HG02588 (cell line): ENCODE measurements at regions not wholly inside any gene's neighbourhood (a gene's known extent, or its start where the extent isn't known, plus 50 kb on each side); places are given as distances from the start of the nearest gene placed in this dataset.

Experiments
- ATAC-seq: cut with Tn5 transposase; IDR thresholded peaks from one replicate; pipeline ENCODE4 v1.9.1; 2021; ENCODE audit warnings: mild to moderate bottlenecking, moderate library complexity; ENCODE audit not compliant: unreplicated experiment

- ATAC-seq, result no peak
Measured at GRCh38 chr2:186068139-186068801, 329.7 kb downstream of the FSIP2 start.

DNA sequence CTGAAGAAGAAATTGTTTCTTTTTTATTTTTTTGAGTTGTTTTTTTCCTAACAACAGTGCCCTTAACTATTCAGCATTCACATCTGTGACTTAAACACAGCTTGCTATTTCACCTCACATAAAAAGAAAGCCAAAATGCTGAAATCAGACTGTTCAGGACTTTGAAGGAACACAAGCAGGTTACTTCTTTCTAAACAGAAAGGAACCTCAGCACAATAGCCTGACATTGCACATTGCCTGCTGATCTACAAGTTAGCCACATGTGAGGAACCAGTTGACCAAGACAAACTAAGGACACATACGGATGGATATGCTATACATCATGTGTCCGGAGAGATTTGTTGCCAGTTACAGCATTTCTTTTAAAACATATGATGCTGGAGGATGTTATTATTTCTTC is 331.1 kb downstream of the FSIP2 start:
- ATAC-seq, result no peak

DNA sequence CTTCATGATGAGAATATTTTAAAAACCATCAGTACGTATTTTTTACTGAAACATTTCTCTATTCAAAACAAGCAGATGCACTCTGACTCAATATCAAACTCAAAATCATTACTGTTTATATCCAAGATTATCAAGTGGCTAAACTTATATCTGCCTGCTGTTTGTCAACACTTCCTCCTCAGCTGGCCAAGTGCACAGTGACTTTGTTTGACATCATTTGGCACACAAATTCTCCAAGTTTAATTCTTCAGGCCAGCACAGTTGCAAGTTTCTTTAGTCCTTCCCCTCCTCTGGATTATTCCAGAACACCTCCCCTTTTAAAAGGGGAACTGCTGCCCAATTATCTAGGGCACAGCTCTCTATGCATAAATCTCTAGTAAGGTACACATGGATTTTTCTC is 346.6 kb downstream of the FSIP2 start:
- no peak for ATAC-seq

- ATAC-seq, result no peak
Measured at GRCh38 chr2:186093174-186093573, 354.6 kb downstream of the FSIP2 start.

- ATAC-seq, result no peak
Measured at GRCh38 chr2:186098821-186099220, 360.2 kb downstream of the FSIP2 start.

- ATAC-seq, result no peak
Measured at GRCh38 chr2:186099826-186100225, 361.2 kb downstream of the FSIP2 start.

DNA sequence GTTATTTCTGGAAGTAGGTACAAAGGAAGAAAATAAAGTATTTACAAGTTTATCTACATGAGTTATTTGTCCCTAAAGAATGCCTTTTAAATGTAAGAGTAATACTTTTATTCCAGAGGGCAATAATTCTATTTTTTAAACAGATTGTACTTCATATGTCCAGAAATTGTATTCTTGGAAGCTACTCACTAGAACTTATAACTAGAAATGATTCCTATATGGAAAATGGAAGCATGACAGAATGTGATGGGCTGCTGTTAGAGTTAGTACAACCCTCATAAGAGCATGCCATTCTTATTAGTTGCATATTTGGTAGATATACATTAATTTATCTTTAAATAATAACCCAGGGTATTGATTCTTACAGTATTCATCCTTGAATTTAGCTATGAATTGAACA is 362.0 kb downstream of the FSIP2 start:
- ATAC-seq, result no peak

- no peak for ATAC-seq
Measured at GRCh38 chr2:186101616-186102015, 363.0 kb downstream of the FSIP2 start.

GRCh38 chr2:186103276-186103675 is 364.7 kb downstream of the FSIP2 start:
- ATAC-seq, result no peak

- no peak for ATAC-seq
Measured at GRCh38 chr2:186105016-186105724, 366.6 kb downstream of the FSIP2 start.

DNA sequence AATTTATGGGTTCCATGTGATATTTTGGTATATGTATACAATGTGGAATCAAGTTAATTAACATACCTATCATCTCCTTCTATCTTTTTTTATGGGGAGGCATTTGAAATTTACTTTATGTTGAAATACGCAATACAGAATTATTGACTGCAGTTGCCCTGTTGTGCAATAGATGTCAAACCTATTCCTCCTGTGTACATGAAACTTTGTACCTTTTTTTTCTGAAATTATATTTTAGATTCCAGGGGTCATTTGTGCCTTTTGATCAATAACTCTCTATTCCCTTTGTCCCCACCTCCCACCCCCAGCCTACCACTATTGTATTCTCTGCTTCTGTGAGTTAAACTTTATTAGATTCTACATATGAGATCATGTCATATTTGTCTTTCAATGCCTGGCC is 369.9 kb downstream of the FSIP2 start:
- ATAC-seq, result no peak

DNA sequence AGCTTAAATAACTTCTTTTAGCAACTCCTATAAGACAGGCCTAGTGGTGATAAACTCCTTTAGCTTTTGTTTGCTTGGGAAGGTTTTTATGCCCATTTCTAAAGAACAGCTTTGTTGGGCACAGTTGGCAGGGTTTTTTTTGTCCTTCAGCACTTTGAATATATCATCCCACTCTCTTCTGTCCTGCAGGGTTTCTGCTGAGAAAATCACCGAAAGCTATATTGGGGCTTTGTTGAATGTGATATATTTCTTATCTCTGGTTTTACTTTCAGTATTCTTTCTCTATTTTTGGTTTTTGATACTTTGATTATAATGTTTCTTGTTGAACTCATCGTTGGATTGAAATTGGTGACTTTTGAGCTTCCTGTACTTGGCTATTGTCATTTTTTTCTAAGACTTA is 372.8 kb upstream of the ZC3H15 start:
- ATAC-seq, result no peak

DNA sequence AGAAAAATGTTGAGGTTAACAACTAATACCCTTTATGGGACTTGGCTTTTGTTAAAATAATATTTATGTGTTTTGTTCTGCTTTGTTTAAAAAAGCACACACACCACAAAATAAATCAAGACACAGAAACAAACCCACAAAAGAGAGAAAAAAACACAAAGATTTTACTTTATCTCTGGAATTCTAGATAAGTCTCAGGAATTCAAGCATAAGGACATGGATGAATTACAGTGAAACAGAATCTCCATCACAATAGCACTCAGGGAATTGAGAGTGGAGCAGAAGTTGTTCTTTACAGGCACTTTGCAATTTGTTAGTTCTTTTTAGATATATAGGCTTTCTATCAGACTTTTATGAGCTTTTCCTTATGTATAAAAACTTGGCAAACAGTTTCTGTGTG is 360.9 kb upstream of the ZC3H15 start:
- no peak for ATAC-seq

DNA sequence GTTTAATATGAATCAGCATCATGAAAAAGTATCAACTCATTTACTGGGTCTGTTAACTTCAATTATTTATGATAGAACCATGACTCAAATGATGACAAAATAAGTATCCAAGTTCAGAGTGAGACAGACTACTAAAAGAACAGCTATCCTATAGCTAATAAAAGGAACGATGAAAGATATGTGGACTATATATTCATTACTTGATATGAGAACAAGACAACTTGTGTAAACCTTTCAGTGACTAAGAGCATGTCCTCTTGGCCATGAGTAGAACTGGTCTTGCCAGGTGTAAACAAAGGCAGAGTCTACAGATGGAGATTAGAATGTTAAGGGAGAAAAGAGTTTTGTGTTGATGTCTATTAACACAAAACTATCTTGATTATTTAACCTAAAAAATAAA is 360.4 kb upstream of the ZC3H15 start:
- no peak for ATAC-seq

DNA sequence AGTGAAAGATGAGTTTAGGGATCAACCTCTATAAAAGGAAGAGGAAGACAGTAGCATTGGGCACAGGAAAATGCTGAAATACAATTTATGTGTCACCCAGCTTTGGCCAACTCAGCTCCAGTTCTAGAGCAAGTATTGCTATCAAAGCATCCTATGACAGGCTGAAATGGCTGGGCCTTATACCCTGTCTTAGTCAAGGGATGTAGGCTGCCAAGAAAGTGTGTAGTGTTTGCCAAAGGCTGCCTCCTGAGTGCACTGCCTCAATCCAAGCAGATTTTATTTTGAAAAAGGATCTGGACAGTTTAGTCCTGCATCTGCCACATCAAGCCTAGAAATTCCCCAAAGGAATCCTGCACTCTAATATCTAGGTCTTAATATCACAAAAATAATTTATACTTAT is 359.9 kb upstream of the ZC3H15 start:
- no peak for ATAC-seq

- ATAC-seq, result no peak
Measured at GRCh38 chr2:186129767-186130581, 356.1 kb upstream of the ZC3H15 start.

- ATAC-seq, result no peak
Measured at GRCh38 chr2:186130748-186131641, 355.1 kb upstream of the ZC3H15 start.

DNA sequence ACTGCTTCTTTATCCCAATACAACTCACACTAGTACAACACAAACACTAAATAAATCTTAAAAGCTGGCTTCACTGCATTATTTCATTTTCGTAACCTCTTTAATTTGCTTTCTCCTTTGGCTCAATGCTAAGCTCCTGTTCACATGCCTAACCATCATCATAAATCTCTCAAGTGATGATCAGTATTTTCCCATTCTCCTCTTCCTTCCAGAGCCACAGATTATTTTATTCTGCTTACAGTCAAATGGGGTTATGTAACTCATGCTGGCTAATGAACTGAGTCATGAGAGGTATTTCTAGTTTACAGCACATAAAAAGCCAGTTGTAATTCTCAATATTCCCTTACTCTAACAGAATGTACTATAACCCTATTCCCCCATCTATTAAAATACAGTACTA is 350.4 kb upstream of the ZC3H15 start:
- no peak for ATAC-seq

DNA sequence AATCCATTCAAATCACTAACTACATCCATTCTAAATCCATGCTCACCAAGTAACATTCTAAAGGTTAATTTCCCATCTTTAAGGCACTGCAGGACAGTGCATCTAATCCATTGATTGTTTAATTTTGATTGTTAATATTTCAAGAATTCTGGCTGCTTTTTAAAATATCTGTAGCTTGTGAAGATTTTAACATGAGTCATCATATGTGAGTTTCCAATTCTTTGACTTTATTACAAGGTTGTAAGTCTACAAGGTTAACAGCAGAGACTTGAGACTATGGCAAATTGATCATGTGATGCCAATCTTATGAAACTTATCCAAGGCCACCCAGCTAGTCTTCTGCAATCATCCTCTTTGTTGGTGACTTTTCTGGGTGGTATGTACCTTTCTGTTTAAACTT is 349.2 kb upstream of the ZC3H15 start:
- ATAC-seq, result no peak

- ATAC-seq, result no peak
Measured at GRCh38 chr2:186138845-186139244, 347.2 kb upstream of the ZC3H15 start.

GRCh38 chr2:186159101-186159500 is 327.0 kb upstream of the ZC3H15 start:
- no peak for ATAC-seq
